ENCODE measurements at regions not wholly inside any gene's neighbourhood (a gene's known extent, or its start where the extent isn't known, plus 50 kb on each side); places are given as distances from the start of the nearest gene placed in this dataset.

DNA sequence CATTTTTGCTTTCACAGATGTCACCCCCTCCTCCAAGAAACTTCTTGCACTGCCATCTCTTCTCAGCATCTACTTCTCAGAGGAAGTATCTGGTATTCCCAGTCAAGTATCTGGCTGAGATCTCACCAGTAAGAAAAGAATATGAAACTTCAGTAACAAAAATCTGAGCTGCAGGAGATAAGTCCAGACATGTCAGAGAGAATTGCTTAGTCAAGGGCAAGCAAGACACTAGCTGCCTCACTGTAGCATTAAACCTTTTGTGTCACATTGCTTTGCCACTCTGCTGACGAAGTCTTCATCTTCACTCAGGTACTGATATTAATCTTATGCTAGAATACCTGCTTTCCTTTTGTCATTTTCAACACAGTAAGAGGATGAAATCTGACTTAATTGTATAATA is 70.6 kb upstream of the ZC3H12C start:
- no peak overlapping the region for H3K4me3 ChIP-seq (ENCODE audit: low read depth, low read length)
- TF ChIP-seq, protein P1, sequence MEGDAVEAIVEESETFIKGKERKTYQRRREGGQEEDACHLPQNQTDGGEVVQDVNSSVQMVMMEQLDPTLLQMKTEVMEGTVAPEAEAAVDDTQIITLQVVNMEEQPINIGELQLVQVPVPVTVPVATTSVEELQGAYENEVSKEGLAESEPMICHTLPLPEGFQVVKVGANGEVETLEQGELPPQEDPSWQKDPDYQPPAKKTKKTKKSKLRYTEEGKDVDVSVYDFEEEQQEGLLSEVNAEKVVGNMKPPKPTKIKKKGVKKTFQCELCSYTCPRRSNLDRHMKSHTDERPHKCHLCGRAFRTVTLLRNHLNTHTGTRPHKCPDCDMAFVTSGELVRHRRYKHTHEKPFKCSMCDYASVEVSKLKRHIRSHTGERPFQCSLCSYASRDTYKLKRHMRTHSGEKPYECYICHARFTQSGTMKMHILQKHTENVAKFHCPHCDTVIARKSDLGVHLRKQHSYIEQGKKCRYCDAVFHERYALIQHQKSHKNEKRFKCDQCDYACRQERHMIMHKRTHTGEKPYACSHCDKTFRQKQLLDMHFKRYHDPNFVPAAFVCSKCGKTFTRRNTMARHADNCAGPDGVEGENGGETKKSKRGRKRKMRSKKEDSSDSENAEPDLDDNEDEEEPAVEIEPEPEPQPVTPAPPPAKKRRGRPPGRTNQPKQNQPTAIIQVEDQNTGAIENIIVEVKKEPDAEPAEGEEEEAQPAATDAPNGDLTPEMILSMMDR (IDR thresholded peaks at IDR 0.05; ENCODE audit: low read depth, low read length, missing control alignments): no peak
- DNase-seq (ENCODE audit: low read depth): no peak

DNA sequence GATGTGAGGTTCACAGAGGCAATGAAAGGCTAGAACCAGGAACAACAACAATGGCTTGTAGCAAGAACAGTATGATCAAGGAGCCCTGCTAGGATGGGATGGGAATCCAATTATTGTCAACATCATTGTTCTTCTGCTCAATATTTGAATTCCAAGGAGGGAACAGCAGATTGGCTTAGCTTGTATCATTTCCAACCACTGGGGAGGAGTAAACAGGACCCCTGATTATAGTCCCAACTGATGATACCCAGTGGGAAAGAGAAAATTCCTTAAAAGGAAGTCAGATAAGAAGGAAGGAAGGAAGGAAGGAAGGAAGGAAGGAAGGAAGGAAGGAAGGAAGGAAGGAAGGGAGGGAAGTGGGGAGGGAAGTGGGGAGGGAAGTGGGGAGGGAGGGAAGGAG is 69.5 kb upstream of the ZC3H12C start:
- TF ChIP-seq, protein P1 (IDR thresholded peaks at IDR 0.05; ENCODE audit: low read depth, low read length, missing control alignments): no peak
- H3K4me3 ChIP-seq (ENCODE audit: low read depth, low read length): no peak overlapping the region
- no peak for DNase-seq (ENCODE audit: low read depth)

DNA sequence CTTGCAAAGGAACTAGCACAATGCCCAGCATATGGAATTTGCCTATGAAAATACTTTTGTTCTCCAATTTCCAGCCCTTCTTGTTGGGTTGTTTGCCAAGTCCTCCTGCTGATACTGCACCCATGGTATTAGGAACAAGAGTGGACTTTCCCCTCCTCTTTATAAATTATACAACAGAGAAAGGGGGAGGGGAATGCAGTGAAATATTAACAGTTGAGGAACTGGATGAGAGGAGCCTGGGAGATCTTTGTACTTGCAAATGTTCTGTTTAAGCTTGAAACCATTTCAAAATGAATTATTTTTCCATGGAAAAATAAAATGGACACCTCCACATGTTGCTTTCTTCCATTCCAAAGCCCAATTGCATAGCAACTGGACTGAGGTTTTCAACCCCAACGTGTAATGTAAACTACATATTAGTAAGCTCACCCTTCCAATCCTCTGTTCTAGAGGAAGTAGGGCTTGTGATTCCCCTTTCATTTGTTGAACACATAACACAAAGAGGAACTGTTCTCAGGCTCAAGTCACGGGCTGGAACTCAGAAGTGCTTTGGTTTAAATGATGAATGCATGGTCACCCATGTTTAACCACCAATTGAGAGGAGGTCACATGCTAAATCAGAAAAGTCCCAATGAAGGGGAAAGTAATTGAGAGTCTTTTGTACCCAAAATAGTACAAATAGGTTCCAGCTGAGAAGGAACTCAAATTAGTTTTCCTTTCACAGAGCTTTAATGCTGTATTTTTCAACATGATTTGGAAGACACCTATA is 66.2 kb upstream of the ZC3H12C start:
- TF ChIP-seq, protein P1 (IDR thresholded peaks at IDR 0.05; ENCODE audit: low read depth, low read length, missing control alignments): no peak
- peak; percentile 93 for DNase-seq (ENCODE audit: low read depth)
- H3K4me3 ChIP-seq (ENCODE audit: low read depth, low read length): no peak overlapping the region

DNA sequence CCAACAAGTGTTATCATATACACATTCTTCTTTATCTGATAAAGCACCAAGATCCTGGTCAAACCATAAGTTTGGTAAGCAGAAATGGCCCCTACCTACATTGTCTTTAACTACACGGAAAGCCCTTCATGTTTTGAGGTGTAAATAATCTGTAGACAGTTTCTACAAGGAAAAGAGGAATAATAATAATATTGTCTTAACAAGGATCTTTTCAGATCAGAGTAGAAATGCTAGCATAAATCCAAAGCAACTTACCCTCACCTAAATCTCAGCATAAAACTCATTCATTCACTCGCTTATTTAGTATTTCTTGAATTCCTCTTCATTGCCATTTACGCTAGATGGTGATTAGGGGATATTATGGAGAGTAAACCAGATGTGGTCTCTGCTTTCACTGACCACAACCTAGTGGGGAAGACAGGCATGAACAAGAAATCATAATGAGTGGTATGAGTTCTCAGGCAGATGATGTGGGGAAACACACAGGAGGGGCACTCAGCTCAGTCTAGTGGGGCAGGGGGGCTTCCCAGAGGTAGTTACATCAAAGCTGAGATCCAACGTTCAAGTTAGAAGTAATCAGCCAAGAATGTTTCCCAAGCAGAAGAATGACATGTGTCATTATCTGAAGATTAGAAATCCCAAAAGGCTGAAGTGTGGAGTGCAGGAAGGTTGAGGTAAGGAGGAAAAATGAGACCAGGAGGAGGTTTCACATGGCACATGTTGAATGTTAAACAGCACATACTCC is 65.4 kb upstream of the ZC3H12C start:
- no peak overlapping the region for H3K4me3 ChIP-seq (ENCODE audit: low read depth, low read length)
- TF ChIP-seq, protein P1 (IDR thresholded peaks at IDR 0.05; ENCODE audit: low read depth, low read length, missing control alignments): no peak
- peak; percentile 37 for DNase-seq (ENCODE audit: low read depth)

DNA sequence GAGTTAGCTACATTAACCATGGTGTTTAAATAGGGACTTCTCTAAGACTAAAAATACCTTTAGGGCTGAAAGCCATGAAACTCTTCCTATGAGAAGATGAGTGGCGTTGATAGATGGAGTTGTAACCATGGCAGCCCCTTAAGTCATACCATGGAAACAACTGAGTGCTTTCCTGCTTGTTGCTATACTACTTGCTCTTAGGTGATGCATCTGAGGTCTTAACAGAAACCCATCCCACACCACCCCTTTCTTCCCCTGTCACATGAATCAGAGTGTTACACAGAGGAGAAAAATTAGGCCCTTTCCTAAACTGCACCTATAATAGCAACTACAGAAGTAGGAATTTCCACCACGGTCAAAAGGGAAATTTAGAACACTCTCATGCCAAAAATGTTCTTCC is 64.3 kb upstream of the ZC3H12C start:
- no peak overlapping the region for H3K4me3 ChIP-seq (ENCODE audit: low read depth, low read length)
- DNase-seq (ENCODE audit: low read depth): no peak
- TF ChIP-seq, protein P1 (IDR thresholded peaks at IDR 0.05; ENCODE audit: low read depth, low read length, missing control alignments): no peak

DNA sequence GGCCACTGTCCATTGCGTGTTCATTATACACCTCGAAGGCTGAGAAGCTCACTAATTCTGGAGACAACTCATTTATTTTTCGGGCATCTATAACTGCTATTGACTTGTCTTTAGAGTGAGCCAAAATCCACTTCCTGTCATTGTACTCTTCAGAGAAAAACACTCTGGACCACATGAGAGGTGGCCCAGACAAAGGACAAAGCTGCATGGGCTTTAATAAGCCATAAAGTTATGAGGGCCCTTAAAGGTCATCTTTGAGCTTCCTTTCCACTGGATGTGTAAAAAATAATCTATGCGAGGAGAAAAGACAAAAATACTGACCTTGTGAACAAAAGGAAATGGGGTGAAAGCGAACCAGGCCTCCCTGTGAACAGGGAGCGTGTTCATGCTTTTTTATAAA is 63.5 kb upstream of the ZC3H12C start:
- TF ChIP-seq, protein P1 (IDR thresholded peaks at IDR 0.05; ENCODE audit: low read depth, low read length, missing control alignments): no peak
- DNase-seq (ENCODE audit: low read depth): no peak
- H3K4me3 ChIP-seq (ENCODE audit: low read depth, low read length): no peak overlapping the region

Data from GM12864 (cell line).